IPS DF 4.7 (cell line): ENCODE measurements at regions not wholly inside any gene's neighbourhood (a gene's known extent, or its start where the extent isn't known, plus 50 kb on each side); places are given as distances from the start of the nearest gene placed in this dataset.

Experiments
- DNase-seq: peaks from one replicate; pipeline ENCODE4 v3.0.0-alpha.2; 2013; ENCODE audit warnings: low spot score; ENCODE audit errors: extremely low read depth

- no peak for DNase-seq
Observed at GRCh38 chr2:164306872-164307271, 314.4 kb downstream of the GRB14 start.

- no peak for DNase-seq
Observed at GRCh38 chr2:164302786-164303185, 318.5 kb downstream of the GRB14 start.

- DNase-seq: no peak
Observed at GRCh38 chr2:164288235-164288634, 333.0 kb downstream of the GRB14 start.

GRCh38 chr2:164287056-164287455 lies 334.2 kb downstream of the GRB14 start:
- no peak for DNase-seq

- no peak for DNase-seq
Observed at GRCh38 chr2:164285576-164285975, 335.7 kb downstream of the GRB14 start.

GRCh38 chr2:164281896-164282295 lies 339.4 kb downstream of the GRB14 start:
- DNase-seq: no peak

- no peak for DNase-seq
Observed at GRCh38 chr2:164275659-164276058, 345.6 kb downstream of the GRB14 start.

GRCh38 chr2:164260506-164260905 lies 360.8 kb downstream of the GRB14 start:
- DNase-seq: no peak

- no peak for DNase-seq
Observed at GRCh38 chr2:164257742-164258141, 363.5 kb downstream of the GRB14 start.

GRCh38 chr2:164252568-164253287 lies 368.6 kb downstream of the GRB14 start:
- no peak for DNase-seq

GRCh38 chr2:164243315-164243714 lies 378.0 kb downstream of the GRB14 start:
- no peak for DNase-seq

GRCh38 chr2:164242409-164242808 lies 378.9 kb downstream of the GRB14 start:
- DNase-seq: no peak

GRCh38 chr2:164234074-164234473 lies 387.2 kb downstream of the GRB14 start:
- no peak for DNase-seq

GRCh38 chr2:164224007-164224406 lies 397.3 kb downstream of the GRB14 start:
- DNase-seq: no peak

GRCh38 chr2:164221473-164221872 lies 399.8 kb downstream of the GRB14 start:
- DNase-seq: no peak

GRCh38 chr2:164220265-164220664 lies 401.0 kb downstream of the GRB14 start:
- DNase-seq: no peak

GRCh38 chr2:164213916-164214315 lies 407.4 kb downstream of the GRB14 start:
- DNase-seq: no peak

GRCh38 chr2:164205347-164205746 lies 415.9 kb downstream of the GRB14 start:
- no peak for DNase-seq

- DNase-seq: no peak
Observed at GRCh38 chr2:164203131-164203530, 418.2 kb downstream of the GRB14 start.

- no peak for DNase-seq
Observed at GRCh38 chr2:164198256-164198655, 423.0 kb downstream of the GRB14 start.

GRCh38 chr2:164190700-164191099 lies 430.6 kb downstream of the GRB14 start:
- no peak for DNase-seq

- no peak for DNase-seq
Observed at GRCh38 chr2:164189851-164190250, 431.4 kb downstream of the GRB14 start.

GRCh38 chr2:164187121-164187520 lies 434.2 kb downstream of the GRB14 start:
- DNase-seq: no peak

GRCh38 chr2:164186591-164186990 lies 434.7 kb downstream of the GRB14 start:
- no peak for DNase-seq
